H1 (cell line): ENCODE measurements at regions not wholly inside any gene's neighbourhood (a gene's known extent, or its start where the extent isn't known, plus 50 kb on each side); places are given as distances from the start of the nearest gene placed in this dataset.

ENCODE experiments used
- CTCF ChIA-PET: fragments of 300-600 bp; sonication (Branson Sonifier 250); formaldehyde crosslinking; loops from one replicate; lab custom pipeline; 2021; ENCODE audit not compliant: partially characterized antibody; lab: Charles Lee
- POLR2A ChIA-PET: fragments of 300-600 bp; sonication (Branson Sonifier 250); formaldehyde crosslinking; loops from one replicate; lab custom pipeline; 2021; ENCODE audit warnings: inconsistent platforms; ENCODE audit not compliant: partially characterized antibody; lab: Charles Lee
- DNase-seq, 2 experiments: peaks; one replicate each; pipeline versions ENCODE4 v3.0.0 to v3.0.0-alpha.2; 2010 to 2022; ENCODE audit warnings: low spot score in 2 of 2, low read depth in 1 of 2, mixed read lengths in 1 of 2
- FAIRE-seq: peaks from 2 replicates; lab custom pipeline; 2011; peaks lifted over from hg19 to GRCh38; lab: Jason Lieb, UNC
- H2AFZ ChIP-seq: 2 replicates; pipeline ENCODE4 v1.8.1; 2012; ENCODE audit warnings: low read length, inconsistent platforms
- H2AK5ac ChIP-seq: 2 replicates; pipeline ENCODE4 v1.6.1; 2013; ENCODE audit warnings: low read depth, low read length
- H2BK120ac ChIP-seq: replicated peaks from 2 replicates; pipeline ENCODE3; 2013; ENCODE audit warnings: low read depth, low read length, inconsistent platforms
- H2BK12ac ChIP-seq: 2 replicates; pipeline ENCODE4 v1.6.1; 2013; ENCODE audit warnings: low read depth, low read length
- H2BK15ac ChIP-seq: 2 replicates; pipeline ENCODE4 v1.6.1; 2013; ENCODE audit warnings: low read length
- H2BK20ac ChIP-seq: 2 replicates; pipeline ENCODE4 v1.6.1; 2013; ENCODE audit warnings: low read length
- H2BK5ac ChIP-seq: 2 replicates; pipeline ENCODE4 v1.6.1; 2013; ENCODE audit warnings: low read depth, low read length
- H3K14ac ChIP-seq: 2 replicates; pipeline ENCODE4 v1.6.1; 2013; ENCODE audit warnings: inconsistent platforms; ENCODE audit not compliant: insufficient read length
- H3K18ac ChIP-seq: 2 replicates; pipeline ENCODE4 v1.6.1; 2013; ENCODE audit warnings: low read length; ENCODE audit errors: extremely low read depth
- H3K23ac ChIP-seq: 2 replicates; pipeline ENCODE4 v1.6.1; 2013; ENCODE audit warnings: inconsistent platforms; ENCODE audit not compliant: insufficient read length
- H3K23me2 ChIP-seq: 2 replicates; pipeline ENCODE4 v1.6.1; 2013; ENCODE audit warnings: low read depth, low read length
- H3K27ac ChIP-seq: 2 replicates; pipeline ENCODE4 v1.6.1; 2011; ENCODE audit warnings: low read depth, low read length, inconsistent platforms
- H3K27me3 ChIP-seq, 4 experiments: replicated peaks in 1 of 4; 1 replicate in 1 of 4; 2 replicates in 3 of 4; pipeline versions ENCODE4 v1.6.1 to v1.8.1; 2011 to 2013; ENCODE audit warnings: low read length in 3 of 4, mild to moderate bottlenecking in 3 of 4, inconsistent platforms in 2 of 4, mixed read lengths in 2 of 4, moderate library complexity in 1 of 4; ENCODE audit not compliant: control insufficient read depth in 3 of 4, insufficient read depth in 3 of 4; ENCODE audit errors: extremely low read depth in 1 of 4
- H3K36me3 ChIP-seq, 4 experiments: 2 replicates each; pipeline versions ENCODE4 v1.6.1 to v1.8.1; 2011 to 2013; ENCODE audit warnings: mild to moderate bottlenecking in 4 of 4, low read length in 3 of 4, moderate library complexity in 2 of 4, control low read depth in 1 of 4, inconsistent platforms in 1 of 4; ENCODE audit not compliant: insufficient read depth in 4 of 4, control insufficient read depth in 2 of 4
- H3K4ac ChIP-seq: replicated peaks from 2 replicates; pipeline ENCODE3; 2013; ENCODE audit warnings: low read length, low read depth, mixed read lengths, inconsistent platforms; ENCODE audit not compliant: insufficient read length
- H3K4me1 ChIP-seq, 4 experiments: replicated peaks in 1 of 4; 1 replicate in 1 of 4; 2 replicates in 3 of 4; pipeline versions ENCODE4 v1.6.1 to v1.8.1; 2011 to 2013; ENCODE audit warnings: low read length in 3 of 4, inconsistent platforms in 2 of 4, mixed read lengths in 1 of 4; ENCODE audit not compliant: insufficient read depth in 4 of 4, control insufficient read depth in 3 of 4
- H3K4me2 ChIP-seq, 2 experiments: 2 replicates each; pipeline versions ENCODE4 v1.6.1 to v1.8.1; 2011 to 2013; ENCODE audit warnings: low read depth in 2 of 2, low read length in 2 of 2, control low read depth in 1 of 2, inconsistent platforms in 1 of 2, mild to moderate bottlenecking in 1 of 2; ENCODE audit not compliant: insufficient read depth in 1 of 2
- H3K4me3 ChIP-seq, 4 experiments: fragments of 200-600, 300-600 bp in 1 of 4; sonication (generic), shearing (Covaris generic), sonication (Bioruptor Twin) in 1 of 4; 2 replicates each; pipeline versions ENCODE4 v1.5.1 to v1.8.1; 2011 to 2016; ENCODE audit warnings: low read length in 4 of 4, low read depth in 3 of 4, control low read depth in 2 of 4, inconsistent platforms in 2 of 4, mild to moderate bottlenecking in 2 of 4, mixed read lengths in 1 of 4, moderate library complexity in 1 of 4; ENCODE audit not compliant: insufficient read depth in 2 of 4; ENCODE audit errors: extremely low read depth in 1 of 4
- H3K56ac ChIP-seq: replicated peaks from 2 replicates; pipeline ENCODE3; 2013; ENCODE audit warnings: low read depth, mild to moderate bottlenecking, mixed read lengths, low read length, inconsistent platforms; ENCODE audit not compliant: insufficient read length
- H3K79me1 ChIP-seq: 2 replicates; pipeline ENCODE4 v1.6.1; 2013; ENCODE audit warnings: low read depth, low read length, control low read depth
- H3K79me2 ChIP-seq, 2 experiments: 2 replicates each; pipeline versions ENCODE4 v1.6.1 to v1.8.1; 2012 to 2013; ENCODE audit warnings: low read length in 2 of 2, mild to moderate bottlenecking in 2 of 2, inconsistent platforms in 1 of 2; ENCODE audit not compliant: insufficient read depth in 2 of 2, control insufficient read depth in 1 of 2
- H3K9ac ChIP-seq, 4 experiments: replicated peaks in 1 of 4; 1 replicate in 1 of 4; 2 replicates in 3 of 4; pipeline versions ENCODE4 v1.6.1 to v1.8.1; 2011 to 2013; ENCODE audit warnings: low read depth in 3 of 4, low read length in 3 of 4, control low read depth in 2 of 4, mild to moderate bottlenecking in 2 of 4, moderate library complexity in 2 of 4, inconsistent platforms in 1 of 4; ENCODE audit errors: extremely low read depth in 1 of 4
- H3K9me3 ChIP-seq, 2 experiments: 2 replicates each; pipeline versions ENCODE4 v1.6.1 to v1.8.1; 2012 to 2013; ENCODE audit warnings: mild to moderate bottlenecking in 2 of 2, moderate library complexity in 2 of 2, control low read depth in 1 of 2, inconsistent platforms in 1 of 2, low read depth in 1 of 2, low read length in 1 of 2, mixed read lengths in 1 of 2; ENCODE audit not compliant: insufficient read depth in 2 of 2
- H4K20me1 ChIP-seq, 2 experiments: replicated peaks in 1 of 2; 2 replicates each; pipeline versions ENCODE3 to v1.8.1; 2011 to 2013; ENCODE audit warnings: inconsistent platforms in 2 of 2, low read length in 2 of 2, mild to moderate bottlenecking in 1 of 2; ENCODE audit not compliant: insufficient read depth in 2 of 2, control insufficient read depth in 1 of 2
- H4K5ac ChIP-seq: 2 replicates; pipeline ENCODE4 v1.6.1; 2013; ENCODE audit warnings: low read length, low read depth, mixed read lengths, inconsistent platforms; ENCODE audit not compliant: insufficient read length
- H4K8ac ChIP-seq: 2 replicates; pipeline ENCODE4 v1.8.0; 2013; ENCODE audit warnings: mild to moderate bottlenecking, moderate library complexity, low read length, inconsistent platforms; ENCODE audit not compliant: insufficient read depth; ENCODE audit errors: extremely low read depth
- H4K91ac ChIP-seq: replicated peaks from 2 replicates; pipeline ENCODE3; 2013; ENCODE audit warnings: low read length, mixed read lengths, inconsistent platforms; ENCODE audit not compliant: insufficient read length
- BCL11A ChIP-seq, 2 experiments: IDR thresholded peaks; one replicate each; pipeline ENCODE4 v1.6.1; 2011; ENCODE audit warnings: low read depth in 2 of 2, low read length in 2 of 2, mild to moderate bottlenecking in 2 of 2
- JUN ChIP-seq: IDR thresholded peaks from 2 replicates; pipeline ENCODE4 v1.6.1; 2011; ENCODE audit warnings: low read depth, mild to moderate bottlenecking, improper control_type of control experiment, low read length
- KDM1A ChIP-seq: fragments of 200-600, 300-600 bp; sonication (generic); IDR thresholded peaks from 2 replicates; pipeline ENCODE4 v1.7.1; 2016; ENCODE audit warnings: mild to moderate bottlenecking, low read length, borderline replicate concordance
- MAFK ChIP-seq: IDR thresholded peaks from 2 replicates; pipeline ENCODE4 v1.6.1; 2012; ENCODE audit warnings: low read depth, mild to moderate bottlenecking, improper control_type of control experiment, low read length
- NANOG ChIP-seq: IDR thresholded peaks from 2 replicates; pipeline ENCODE4 v1.6.1; 2011; ENCODE audit warnings: low read length, low read depth, mild to moderate bottlenecking, inconsistent platforms; ENCODE audit not compliant: insufficient read depth, poor library complexity, severe bottlenecking
- RAD21 ChIP-seq, 2 experiments: IDR thresholded peaks in 1 of 2; conservative IDR thresholded peaks in 1 of 2; 2 replicates each; pipeline ENCODE4 v1.6.1; 2011; ENCODE audit warnings: low read depth in 2 of 2, low read length in 2 of 2, improper control_type of control experiment in 1 of 2, inconsistent platforms in 1 of 2, mild to moderate bottlenecking in 1 of 2, moderate library complexity in 1 of 2
- RXRA ChIP-seq: IDR thresholded peaks from 2 replicates; pipeline ENCODE4 v1.6.1; 2011; ENCODE audit warnings: low read depth, mild to moderate bottlenecking, low read length, moderate library complexity; ENCODE audit not compliant: insufficient read depth
- SIX5 ChIP-seq: IDR thresholded peaks from 2 replicates; pipeline ENCODE4 v1.6.1; 2011; ENCODE audit warnings: mild to moderate bottlenecking, low read depth, low read length
- SP4 ChIP-seq: IDR thresholded peaks from 2 replicates; pipeline ENCODE4 v1.6.1; 2012; ENCODE audit warnings: low read length, inconsistent platforms
- TAF1 ChIP-seq: IDR thresholded peaks from 2 replicates; pipeline ENCODE4 v1.6.1; 2011; ENCODE audit warnings: mild to moderate bottlenecking, low read depth, low read length
- TCF12 ChIP-seq: IDR thresholded peaks from 2 replicates; pipeline ENCODE4 v1.6.1; 2011; ENCODE audit warnings: low read depth, mild to moderate bottlenecking, low read length
- WGBS, 2 experiments: shearing (Covaris generic) in 1 of 2; methylation state at CpG; one replicate each; pipeline versions ENCODE4 v1.1.6 to v1.1.7; 2013 to 2015; ENCODE audit warnings: low lambda C conversion rate in 2 of 2, mixed read lengths in 2 of 2, inconsistent platforms in 1 of 2, low coverage in 1 of 2, missing lambda C conversion rate in 1 of 2; ENCODE audit not compliant: insufficient replicate concordance in 2 of 2, insufficient coverage in 1 of 2, insufficient read length in 1 of 2; ENCODE audit errors: extremely low coverage in 1 of 2, missing lambda C conversion rate in 1 of 2; 5-methylcytosine and 5-hydroxymethylcytosine counted together

- Histone ChIP-seq H2BK12ac (no peak overlapping the region), H3K56ac (no peak overlapping the region), H2BK20ac (no peak overlapping the region), H2BK15ac (no peak overlapping the region), H3K4me3 (no peak overlapping the region), H2BK120ac (no peak overlapping the region), H4K5ac (no peak overlapping the region), H3K23ac (no peak overlapping the region), H3K79me2 (no peaks in the 10 kb centered on the region), H2AK5ac (peak overlapping the region; percentile 86; the same call in 1 of the 2 replicates), H3K27ac (no peak overlapping the region), H3K14ac (no peak overlapping the region), H3K36me3 (no peaks in the 10 kb centered on the region; a peak in 1 of 8 replicates), H4K91ac (no peak overlapping the region), H2AFZ (no peak overlapping the region), H3K4me1 (peaks cover 0 to 5% (median 0%) of the 10 kb centered on the region in 4 experiments; a peak in 1 of 7 replicates), H3K27me3 (peaks cover 0 to 6% (median 0%) of the 10 kb centered on the region in 4 experiments; a peak in 1 of 7 replicates), H3K79me1 (0 out of 2 replicates have a peak, but pooled peaks cover 2% of the 10 kb centered on the region), H3K9ac (no peak overlapping the region), H3K23me2 (peaks cover 18% of the 10 kb centered on the region), H2BK5ac (no peak overlapping the region), H3K4ac (no peak overlapping the region), H3K9me3 (peaks cover 0 to 5% of the 10 kb centered on the region in 2 experiments; a peak in 1 of 4 replicates), H4K20me1 (peaks cover 0 to 14% of the 10 kb centered on the region in 2 experiments), H3K18ac (no peak overlapping the region), H4K8ac (no peak overlapping the region), H3K4me2 (no peak overlapping the region)
- ChIA-PET CTCF (interaction anchor here (1.0 kb wide), 1 partner anchor 12 kb away, joined by 3 read pairs; no protein-coding TSS in a partner anchor), POLR2A (no interaction called here)
- WGBS, 2 experiments, result 75% methylated on average over 11 of the region's 17 CpGs; no CpG with 5 or more reads in 1 of the 2 experiments
- FAIRE-seq (no peak), DNase-seq (no peak)
- TF ChIP-seq BCL11A (IDR thresholded peaks at IDR 0.05; ENCODE audit: low read depth in 2 of 2, low read length in 2 of 2), result no peak
- TF ChIP-seq SP4, result no peak
- TF ChIP-seq RAD21 (IDR thresholded peaks at IDR 0.05 in 1 of 2, conservative IDR thresholded peaks at IDR 0.05 in 1 of 2; ENCODE audit: low read depth in 2 of 2, low read length in 2 of 2), result no peak
- TF ChIP-seq TAF1, result no peak
- TF ChIP-seq MAFK, result no peak
- TF ChIP-seq JUN, result no peak
- no peak for TF ChIP-seq SIX5
- TF ChIP-seq RXRA, result no peak
- TF ChIP-seq TCF12, result no peak
- TF ChIP-seq KDM1A, result no peak
- TF ChIP-seq NANOG, result no peak
Measured at GRCh38 chr22:48882636-48883200, 945.0 kb downstream of the BRD1 start.
